ENCODE measurements at regions not wholly inside any gene's neighbourhood (a gene's known extent, or its start where the extent isn't known, plus 50 kb on each side); places are given as distances from the start of the nearest gene placed in this dataset.

GRCh38 chrX:9267415-9267814, 197.4 kb upstream of the TBL1X start:
- Mint-ChIP-seq H3K9me3 (no peaks in the 10 kb centered on the region), H3K27ac (no peak overlapping the region), H3K4me1 (peaks cover 6% of the 10 kb centered on the region; the same call in 2 of the 3 replicates), H3K4me3 (no peak overlapping the region), H3K27me3 (ENCODE audit: insufficient read depth, low read depth, poor library complexity) (peaks cover 6% of the 10 kb centered on the region), H3K36me3 (ENCODE audit: low read depth) (no peaks in the 10 kb centered on the region)
- ATAC-seq (no peak), DNase-seq (ENCODE audit: low spot score) (no peak)
- Histone ChIP-seq H3F3A (replicated peaks; ENCODE audit: low read depth) (no peaks in the 10 kb centered on the region), H3K27ac (ENCODE audit: low read depth) (no peak overlapping the region), H2AFZ (no peak overlapping the region), H4K20me1 (replicated peaks; ENCODE audit: insufficient read depth) (no peaks in the 10 kb centered on the region), H3K4me2 (no peak overlapping the region), H3K36me3 (ENCODE audit: insufficient read depth) (no peaks in the 10 kb centered on the region), H3K9me2 (ENCODE audit: insufficient read depth) (no peaks in the 10 kb centered on the region), H3K79me2 (replicated peaks; ENCODE audit: insufficient read depth) (no peaks in the 10 kb centered on the region), H3K27me3 (ENCODE audit: insufficient read depth) (no peaks in the 10 kb centered on the region), H3K4me1 (ENCODE audit: insufficient read depth) (no peaks in the 10 kb centered on the region), H3K4me3 (no peak overlapping the region)
- TF ChIP-seq REST (IDR thresholded peaks at IDR 0.05; ENCODE audit: unreplicated experiment), result no peak
- TF ChIP-seq EZH2 (IDR thresholded peaks at IDR 0.05; ENCODE audit: low read depth, unreplicated experiment), result no peak
- TF ChIP-seq CTCF (conservative IDR thresholded peaks at IDR 0.05; ENCODE audit: low read depth in 2 of 2), result no peak
- TF ChIP-seq NANOG (IDR thresholded peaks at IDR 0.05; ENCODE audit: borderline replicate concordance), result no peak
- TF ChIP-seq ZNF462 (CRISPR knock-in tag; IDR thresholded peaks at IDR 0.05), result no peak
- TF ChIP-seq EZH2phosphoT487 (IDR thresholded peaks at IDR 0.05; ENCODE audit: unreplicated experiment), result no peak
- no peak for TF ChIP-seq CREB1 (CRISPR knock-in tag; IDR thresholded peaks at IDR 0.05; ENCODE audit: low read depth)
- no peak for TF ChIP-seq ZNF114 (CRISPR knock-in tag; IDR thresholded peaks at IDR 0.05)
- TF ChIP-seq POLR2AphosphoS5 (IDR thresholded peaks at IDR 0.05; ENCODE audit: low read depth), result no peak
- TF ChIP-seq STAT1 (IDR thresholded peaks at IDR 0.05; ENCODE audit: unreplicated experiment), result no peak
- TF ChIP-seq ETS1 (IDR thresholded peaks at IDR 0.05), result no peak
- TF ChIP-seq JUNB (IDR thresholded peaks at IDR 0.05; ENCODE audit: unreplicated experiment), result no peak
- no peak for TF ChIP-seq ZNF331 (CRISPR knock-in tag; IDR thresholded peaks at IDR 0.05; ENCODE audit: low read depth)

Data from GM23338 (cell line).